ENCODE measurements at regions not wholly inside any gene's neighbourhood (a gene's known extent, or its start where the extent isn't known, plus 50 kb on each side); places are given as distances from the start of the nearest gene placed in this dataset.

DNA sequence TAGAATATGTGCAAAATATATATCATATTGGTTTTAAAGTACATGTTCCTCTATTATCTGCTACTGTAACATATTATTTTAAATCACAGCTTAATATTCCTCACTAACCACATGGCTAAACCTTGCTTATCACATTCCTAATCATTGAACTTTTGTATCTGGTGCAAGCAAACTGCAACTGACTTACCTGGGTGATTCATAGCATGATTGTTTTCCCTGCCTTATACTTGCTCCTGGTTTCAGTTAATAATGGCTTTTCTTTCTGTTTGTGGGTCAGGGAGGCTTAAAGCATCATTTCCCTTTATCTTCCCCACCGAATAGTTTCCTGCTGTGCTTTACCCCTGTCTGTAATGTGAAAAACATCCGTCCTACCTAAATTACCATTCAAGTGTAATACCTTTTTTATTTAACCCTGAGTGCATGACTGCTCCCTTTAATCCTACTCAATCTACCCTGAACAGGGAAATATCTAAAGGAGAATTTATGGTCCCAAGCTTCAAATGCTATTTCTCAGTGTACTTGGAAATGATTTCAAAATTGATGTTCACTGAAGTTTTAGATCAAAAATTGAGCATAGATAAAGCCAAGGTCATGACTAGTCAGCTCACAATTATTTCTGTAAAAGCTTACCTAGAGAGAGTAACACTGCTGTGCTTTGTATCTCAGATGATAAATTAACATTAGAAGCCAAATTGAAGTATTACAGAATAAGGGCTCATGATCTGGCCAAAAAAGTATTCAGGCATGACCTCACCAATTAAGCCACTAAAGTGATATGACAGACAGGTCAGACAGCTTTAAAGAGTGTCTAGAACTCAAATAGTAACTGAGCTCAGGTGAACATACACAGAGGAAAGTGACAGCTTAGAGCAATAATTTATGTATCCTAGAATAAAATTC is 507.1 kb downstream of the BRINP3 start:
- H3K9me2 ChIP-seq (ENCODE audit: insufficient read depth, low read length) = no peaks in the 10 kb centered on the region
- no peak overlapping the region for H3K4me2 ChIP-seq (ENCODE audit: low read length)
- no peaks in the 10 kb centered on the region for H3K36me3 ChIP-seq (ENCODE audit: insufficient read depth, low read length)
- no peak overlapping the region for H3K9ac ChIP-seq (ENCODE audit: low read length)
- no peaks in the 10 kb centered on the region for H4K20me1 ChIP-seq (ENCODE audit: insufficient read depth)
- no peak overlapping the region for H2AFZ ChIP-seq (ENCODE audit: low read depth, low read length)
- TF ChIP-seq TAF1 (IDR thresholded peaks at IDR 0.05; ENCODE audit: low read depth) = no peak
- no peak for TF ChIP-seq RAD21 (conservative IDR thresholded peaks at IDR 0.05)
- TF ChIP-seq, protein P1, sequence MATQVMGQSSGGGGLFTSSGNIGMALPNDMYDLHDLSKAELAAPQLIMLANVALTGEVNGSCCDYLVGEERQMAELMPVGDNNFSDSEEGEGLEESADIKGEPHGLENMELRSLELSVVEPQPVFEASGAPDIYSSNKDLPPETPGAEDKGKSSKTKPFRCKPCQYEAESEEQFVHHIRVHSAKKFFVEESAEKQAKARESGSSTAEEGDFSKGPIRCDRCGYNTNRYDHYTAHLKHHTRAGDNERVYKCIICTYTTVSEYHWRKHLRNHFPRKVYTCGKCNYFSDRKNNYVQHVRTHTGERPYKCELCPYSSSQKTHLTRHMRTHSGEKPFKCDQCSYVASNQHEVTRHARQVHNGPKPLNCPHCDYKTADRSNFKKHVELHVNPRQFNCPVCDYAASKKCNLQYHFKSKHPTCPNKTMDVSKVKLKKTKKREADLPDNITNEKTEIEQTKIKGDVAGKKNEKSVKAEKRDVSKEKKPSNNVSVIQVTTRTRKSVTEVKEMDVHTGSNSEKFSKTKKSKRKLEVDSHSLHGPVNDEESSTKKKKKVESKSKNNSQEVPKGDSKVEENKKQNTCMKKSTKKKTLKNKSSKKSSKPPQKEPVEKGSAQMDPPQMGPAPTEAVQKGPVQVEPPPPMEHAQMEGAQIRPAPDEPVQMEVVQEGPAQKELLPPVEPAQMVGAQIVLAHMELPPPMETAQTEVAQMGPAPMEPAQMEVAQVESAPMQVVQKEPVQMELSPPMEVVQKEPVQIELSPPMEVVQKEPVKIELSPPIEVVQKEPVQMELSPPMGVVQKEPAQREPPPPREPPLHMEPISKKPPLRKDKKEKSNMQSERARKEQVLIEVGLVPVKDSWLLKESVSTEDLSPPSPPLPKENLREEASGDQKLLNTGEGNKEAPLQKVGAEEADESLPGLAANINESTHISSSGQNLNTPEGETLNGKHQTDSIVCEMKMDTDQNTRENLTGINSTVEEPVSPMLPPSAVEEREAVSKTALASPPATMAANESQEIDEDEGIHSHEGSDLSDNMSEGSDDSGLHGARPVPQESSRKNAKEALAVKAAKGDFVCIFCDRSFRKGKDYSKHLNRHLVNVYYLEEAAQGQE (IDR thresholded peaks at IDR 0.05; ENCODE audit: borderline replicate concordance) = no peak
- TF ChIP-seq EP300 (conservative IDR thresholded peaks at IDR 0.05; ENCODE audit: poor library complexity, severe bottlenecking) = no peak
- TF ChIP-seq MXI1 (conservative IDR thresholded peaks at IDR 0.05; ENCODE audit: poor library complexity, severe bottlenecking) = no peak
- no peak for TF ChIP-seq EZH2 (IDR thresholded peaks at IDR 0.05; ENCODE audit: borderline replicate concordance, insufficient read depth, low read length, poor library complexity, severe bottlenecking)
- no peak for TF ChIP-seq POLR2AphosphoS5 (IDR thresholded peaks at IDR 0.05)
- no peak for TF ChIP-seq SMC3 (conservative IDR thresholded peaks at IDR 0.05; ENCODE audit: poor library complexity)
- TF ChIP-seq, protein P2, sequence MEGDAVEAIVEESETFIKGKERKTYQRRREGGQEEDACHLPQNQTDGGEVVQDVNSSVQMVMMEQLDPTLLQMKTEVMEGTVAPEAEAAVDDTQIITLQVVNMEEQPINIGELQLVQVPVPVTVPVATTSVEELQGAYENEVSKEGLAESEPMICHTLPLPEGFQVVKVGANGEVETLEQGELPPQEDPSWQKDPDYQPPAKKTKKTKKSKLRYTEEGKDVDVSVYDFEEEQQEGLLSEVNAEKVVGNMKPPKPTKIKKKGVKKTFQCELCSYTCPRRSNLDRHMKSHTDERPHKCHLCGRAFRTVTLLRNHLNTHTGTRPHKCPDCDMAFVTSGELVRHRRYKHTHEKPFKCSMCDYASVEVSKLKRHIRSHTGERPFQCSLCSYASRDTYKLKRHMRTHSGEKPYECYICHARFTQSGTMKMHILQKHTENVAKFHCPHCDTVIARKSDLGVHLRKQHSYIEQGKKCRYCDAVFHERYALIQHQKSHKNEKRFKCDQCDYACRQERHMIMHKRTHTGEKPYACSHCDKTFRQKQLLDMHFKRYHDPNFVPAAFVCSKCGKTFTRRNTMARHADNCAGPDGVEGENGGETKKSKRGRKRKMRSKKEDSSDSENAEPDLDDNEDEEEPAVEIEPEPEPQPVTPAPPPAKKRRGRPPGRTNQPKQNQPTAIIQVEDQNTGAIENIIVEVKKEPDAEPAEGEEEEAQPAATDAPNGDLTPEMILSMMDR (IDR thresholded peaks at IDR 0.05; ENCODE audit: poor library complexity, severe bottlenecking) = no peak
- H3K79me2 ChIP-seq (replicated peaks; ENCODE audit: insufficient read depth, low read length) = no peaks in the 10 kb centered on the region
- H3K27ac ChIP-seq (ENCODE audit: low read length) = no peak overlapping the region
- no peaks in the 10 kb centered on the region for H3F3A ChIP-seq (ENCODE audit: insufficient read depth, low read length, poor library complexity, severe bottlenecking)
- H3K4me3 ChIP-seq (ENCODE audit: low read length) = no peak overlapping the region
- H3K9me3 ChIP-seq (ENCODE audit: low read length) = no peaks in the 10 kb centered on the region
- no peaks in the 10 kb centered on the region for H3K27me3 ChIP-seq (ENCODE audit: insufficient read depth, low read depth, low read length)

DNA sequence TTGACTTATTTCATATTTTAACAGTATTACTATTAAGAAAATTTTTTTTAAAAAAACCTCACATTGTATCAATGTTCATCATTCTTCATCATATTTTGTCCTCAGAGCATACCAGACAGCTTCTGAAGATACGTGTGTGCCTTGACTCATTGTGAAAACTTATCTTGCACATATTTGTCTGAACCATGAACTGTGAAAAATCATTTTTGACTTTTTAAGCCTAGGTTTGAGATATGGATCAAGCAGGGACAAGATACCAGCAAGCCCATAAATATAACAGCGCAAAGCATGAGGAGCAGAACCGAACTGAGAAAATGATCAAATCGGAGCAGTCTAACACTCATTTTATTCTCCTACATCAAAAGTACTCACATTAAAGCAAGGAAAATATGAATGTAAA is 506.0 kb downstream of the BRINP3 start:
- no peaks in the 10 kb centered on the region for H3K9me2 ChIP-seq (ENCODE audit: insufficient read depth, low read length)
- no peak overlapping the region for H3K4me2 ChIP-seq (ENCODE audit: low read length)
- no peaks in the 10 kb centered on the region for H3F3A ChIP-seq (ENCODE audit: insufficient read depth, low read length, poor library complexity, severe bottlenecking)
- H3K79me2 ChIP-seq (replicated peaks; ENCODE audit: insufficient read depth, low read length) = no peaks in the 10 kb centered on the region
- no peaks in the 10 kb centered on the region for H4K20me1 ChIP-seq (ENCODE audit: insufficient read depth)
- H3K9me3 ChIP-seq (ENCODE audit: low read length) = no peaks in the 10 kb centered on the region
- no peak overlapping the region for H3K4me3 ChIP-seq (ENCODE audit: low read length)
- H3K9ac ChIP-seq (ENCODE audit: low read length) = no peak overlapping the region
- no peaks in the 10 kb centered on the region for H3K27me3 ChIP-seq (ENCODE audit: insufficient read depth, low read depth, low read length)
- H2AFZ ChIP-seq (ENCODE audit: low read depth, low read length) = no peak overlapping the region
- no peak overlapping the region for H3K27ac ChIP-seq (ENCODE audit: low read length)
- TF ChIP-seq, protein P2 (IDR thresholded peaks at IDR 0.05; ENCODE audit: poor library complexity, severe bottlenecking) = no peak
- TF ChIP-seq, protein P1 (IDR thresholded peaks at IDR 0.05; ENCODE audit: borderline replicate concordance) = no peak
- TF ChIP-seq EP300 (conservative IDR thresholded peaks at IDR 0.05; ENCODE audit: poor library complexity, severe bottlenecking) (no peak), RAD21 (conservative IDR thresholded peaks at IDR 0.05) (no peak), SMC3 (conservative IDR thresholded peaks at IDR 0.05; ENCODE audit: poor library complexity) (no peak), POLR2AphosphoS5 (IDR thresholded peaks at IDR 0.05) (no peak), MXI1 (conservative IDR thresholded peaks at IDR 0.05; ENCODE audit: poor library complexity, severe bottlenecking) (no peak), EZH2 (IDR thresholded peaks at IDR 0.05; ENCODE audit: borderline replicate concordance, insufficient read depth, low read length, poor library complexity, severe bottlenecking) (no peak), TAF1 (IDR thresholded peaks at IDR 0.05; ENCODE audit: low read depth) (no peak)
- no peaks in the 10 kb centered on the region for H3K36me3 ChIP-seq (ENCODE audit: insufficient read depth, low read length)
